H9 (cell line): ENCODE measurements at regions not wholly inside any gene's neighbourhood (a gene's known extent, or its start where the extent isn't known, plus 50 kb on each side); places are given as distances from the start of the nearest gene placed in this dataset.

ENCODE experiments used
- DNase-seq: peaks from one replicate; pipeline ENCODE4 v3.0.0-alpha.2; 2017
- H2AFZ ChIP-seq: one replicate; pipeline ENCODE4 v1.6.1; 2013; ENCODE audit warnings: mild to moderate bottlenecking, low read length, control low read depth, moderate library complexity
- H2AK5ac ChIP-seq: 2 replicates; pipeline ENCODE4 v1.6.1; 2013; ENCODE audit warnings: low read length, control low read depth, mixed read lengths; ENCODE audit not compliant: insufficient read length
- H2BK120ac ChIP-seq: one replicate; pipeline ENCODE4 v1.6.1; 2013; ENCODE audit warnings: low read depth, mild to moderate bottlenecking, low read length, control low read depth, inconsistent platforms; ENCODE audit not compliant: poor library complexity, severe bottlenecking
- H2BK12ac ChIP-seq: 2 replicates; pipeline ENCODE4 v1.6.1; 2013; ENCODE audit warnings: low read length, control low read depth, mixed read lengths, low read depth; ENCODE audit not compliant: insufficient read length
- H2BK15ac ChIP-seq: 2 replicates; pipeline ENCODE4 v1.6.1; 2013; ENCODE audit warnings: low read depth, low read length, control low read depth
- H2BK20ac ChIP-seq: one replicate; pipeline ENCODE4 v1.6.1; 2013; ENCODE audit warnings: low read depth, mild to moderate bottlenecking, low read length, control low read depth, inconsistent platforms; ENCODE audit not compliant: poor library complexity, severe bottlenecking
- H2BK5ac ChIP-seq: 2 replicates; pipeline ENCODE4 v1.6.1; 2013; ENCODE audit warnings: low read length, control low read depth, mixed read lengths; ENCODE audit not compliant: insufficient read length
- H3K14ac ChIP-seq: 2 replicates; pipeline ENCODE4 v1.6.1; 2013; ENCODE audit warnings: low read length, control low read depth; ENCODE audit not compliant: insufficient read depth
- H3K18ac ChIP-seq: 2 replicates; pipeline ENCODE4 v1.6.1; 2013; ENCODE audit warnings: low read depth, mild to moderate bottlenecking, mixed read lengths, low read length, control low read depth; ENCODE audit not compliant: insufficient read length
- H3K23ac ChIP-seq: 2 replicates; pipeline ENCODE4 v1.6.1; 2013; ENCODE audit warnings: low read length, control low read depth, mixed read lengths, low read depth; ENCODE audit not compliant: insufficient read length
- H3K23me2 ChIP-seq: 2 replicates; pipeline ENCODE4 v1.6.1; 2013; ENCODE audit warnings: low read depth, mild to moderate bottlenecking, mixed read lengths, low read length, control low read depth; ENCODE audit not compliant: insufficient read length, poor library complexity, severe bottlenecking
- H3K27ac ChIP-seq: 2 replicates; pipeline ENCODE4 v1.5.1; 2013; ENCODE audit warnings: low read length, control low read depth, mixed read lengths, low read depth; ENCODE audit not compliant: insufficient read length
- H3K27me3 ChIP-seq: 2 replicates; pipeline ENCODE4 v1.6.1; 2013; ENCODE audit warnings: low read length, control low read depth, inconsistent platforms; ENCODE audit not compliant: insufficient read depth
- H3K4ac ChIP-seq: 2 replicates; pipeline ENCODE4 v1.6.1; 2013; ENCODE audit warnings: low read depth, mild to moderate bottlenecking, control low read depth, inconsistent platforms, low read length, moderate library complexity
- H3K4me1 ChIP-seq: 2 replicates; pipeline ENCODE4 v1.6.1; 2013; ENCODE audit warnings: low read length, control low read depth, inconsistent platforms; ENCODE audit not compliant: insufficient read depth
- H3K4me2 ChIP-seq: 2 replicates; pipeline ENCODE4 v1.6.1; 2013; ENCODE audit warnings: low read length, control low read depth, mixed read lengths; ENCODE audit not compliant: insufficient read length, insufficient read depth
- H3K56ac ChIP-seq: 2 replicates; pipeline ENCODE4 v1.6.1; 2013; ENCODE audit warnings: low read depth, mild to moderate bottlenecking, mixed read lengths, low read length, control low read depth; ENCODE audit not compliant: insufficient read length
- H3K79me1 ChIP-seq: 2 replicates; pipeline ENCODE4 v1.6.1; 2013; ENCODE audit warnings: low read depth, mild to moderate bottlenecking, moderate library complexity, low read length, control low read depth, inconsistent platforms; ENCODE audit not compliant: insufficient read depth, poor library complexity, severe bottlenecking
- H3K79me2 ChIP-seq: 2 replicates; pipeline ENCODE4 v1.6.1; 2013; ENCODE audit warnings: low read length, control low read depth, inconsistent platforms; ENCODE audit not compliant: insufficient read depth
- H3K9ac ChIP-seq: 2 replicates; pipeline ENCODE4 v1.6.1; 2013; ENCODE audit warnings: low read length, control low read depth, mixed read lengths; ENCODE audit not compliant: insufficient read length; ENCODE audit errors: extremely low read depth
- H3K9me3 ChIP-seq: one replicate; pipeline ENCODE4 v1.6.1; 2013; ENCODE audit warnings: low read depth, low read length, inconsistent platforms; ENCODE audit not compliant: control insufficient read depth
- H3T11ph ChIP-seq: one replicate; pipeline ENCODE4 v1.6.1; 2013; ENCODE audit warnings: mild to moderate bottlenecking, low read length, control low read depth, inconsistent platforms
- H4K20me1 ChIP-seq: one replicate; pipeline ENCODE4 v1.6.1; 2013; ENCODE audit not compliant: control insufficient read depth, insufficient read length, insufficient read depth
- H4K5ac ChIP-seq: 2 replicates; pipeline ENCODE4 v1.6.1; 2013; ENCODE audit warnings: low read depth, mild to moderate bottlenecking, mixed read lengths, low read length, control low read depth; ENCODE audit not compliant: insufficient read length
- H4K8ac ChIP-seq: replicated peaks from 2 replicates; pipeline ENCODE4 v1.6.1; 2013; ENCODE audit warnings: low read length, control low read depth, mixed read lengths, low read depth; ENCODE audit not compliant: insufficient read length
- H4K91ac ChIP-seq: 2 replicates; pipeline ENCODE4 v1.6.1; 2013; ENCODE audit warnings: low read depth, mild to moderate bottlenecking, moderate library complexity, mixed read lengths, low read length, control low read depth; ENCODE audit not compliant: insufficient read length
- H3K27ac Mint-ChIP-seq, 3 experiments: 2 replicates in 2 of 3; 3 replicates in 1 of 3; pipeline ENCODE4 v1.8.0; 2020 to 2021; ENCODE audit warnings: mixed read lengths in 3 of 3, mild to moderate bottlenecking in 1 of 3, moderate library complexity in 1 of 3
- H3K27me3 Mint-ChIP-seq: 2 replicates; pipeline ENCODE4 v1.8.0; 2021; ENCODE audit warnings: low read depth, mild to moderate bottlenecking, moderate library complexity, mixed read lengths
- H3K36me3 Mint-ChIP-seq, 3 experiments: 2 replicates in 2 of 3; 3 replicates in 1 of 3; pipeline ENCODE4 v1.8.0; 2020 to 2021; ENCODE audit warnings: low read depth in 3 of 3, mixed read lengths in 3 of 3; ENCODE audit not compliant: insufficient read depth in 1 of 3
- H3K4me1 Mint-ChIP-seq, 2 experiments: 2 replicates each; pipeline ENCODE4 v1.8.0; 2020; ENCODE audit warnings: mixed read lengths in 2 of 2
- H3K4me3 Mint-ChIP-seq, 2 experiments: 2 replicates in 1 of 2; 3 replicates in 1 of 2; pipeline ENCODE4 v1.8.0; 2020 to 2021; ENCODE audit warnings: mild to moderate bottlenecking in 2 of 2, mixed read lengths in 2 of 2, moderate library complexity in 1 of 2
- H3K9me3 Mint-ChIP-seq, 2 experiments: 2 replicates in 1 of 2; 3 replicates in 1 of 2; pipeline ENCODE4 v1.8.0; 2020; ENCODE audit warnings: mild to moderate bottlenecking in 2 of 2, mixed read lengths in 2 of 2, moderate library complexity in 1 of 2
- WGBS: extraction: QIAGEN DNeasy Blood & Tissue Kit; methylation state at CpG from one replicate; pipeline ENCODE4 v1.1.7; 2013; ENCODE audit warnings: missing lambda C conversion rate, low lambda C conversion rate, mixed read lengths; ENCODE audit not compliant: insufficient read length; ENCODE audit errors: extremely low coverage; 5-methylcytosine and 5-hydroxymethylcytosine counted together
- TF ChIP-seq, protein P1 (sequence below): fragments of 200-600 bp; sonication (generic); conservative IDR thresholded peaks from 3 replicates; pipeline ENCODE4 v1.8.0; 2021; ENCODE audit warnings: antibody characterized with exemption, mild to moderate bottlenecking

DNA sequence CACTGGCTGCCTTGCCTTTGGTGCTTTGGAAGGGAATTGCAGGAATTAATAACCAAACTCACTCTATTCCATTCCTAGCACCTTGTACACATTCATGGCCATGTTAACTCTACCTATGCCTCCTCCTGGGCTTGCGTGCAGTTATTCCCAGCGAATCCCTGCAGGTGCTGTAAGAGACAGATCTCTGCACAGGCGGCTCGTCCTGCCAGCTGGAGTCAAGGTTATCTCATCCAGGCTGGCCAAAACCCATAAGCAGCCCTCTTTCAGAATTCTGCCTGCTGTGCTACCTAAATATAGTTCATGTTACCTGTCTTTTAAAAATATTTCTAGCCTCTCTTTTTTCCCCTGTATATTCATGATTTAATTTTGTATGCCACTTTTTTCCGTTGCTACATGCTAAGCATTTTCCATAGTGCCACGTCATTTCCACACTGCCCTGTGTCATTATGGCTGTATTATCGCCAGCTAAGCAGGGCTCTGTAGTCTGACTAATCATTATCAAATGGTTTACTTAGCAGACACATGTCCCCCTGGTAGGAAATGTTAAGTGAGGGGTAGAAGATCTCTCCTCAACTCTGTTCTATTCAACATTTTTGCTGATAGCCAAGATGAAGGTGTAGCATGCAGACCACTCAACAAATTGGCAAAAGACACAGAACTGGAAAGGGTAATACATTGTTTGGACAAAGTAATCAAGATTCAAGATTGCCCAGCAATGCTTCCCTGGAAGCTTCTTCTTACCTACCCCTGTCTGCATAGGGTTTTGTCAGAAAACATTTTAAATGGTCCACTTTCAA lies 79.7 kb upstream of the TAF1B start:
- Histone ChIP-seq H3K56ac (no peak overlapping the region), H2BK12ac (no peak overlapping the region)
- no CpG with 5 or more reads among the region's 7 CpGs for WGBS

More for the DNA sequence above, 79.7 kb upstream of the TAF1B start:
- Mint-ChIP-seq H3K9me3 (no peaks in the 10 kb centered on the region; a peak in 1 of 5 replicates), H3K4me3 (no peak overlapping the region), H3K36me3 (no peaks in the 10 kb centered on the region), H3K27ac (no peak overlapping the region), H3K27me3 (peaks cover 22% of the 10 kb centered on the region), H3K4me1 (peaks cover 16 to 37% of the 10 kb centered on the region in 2 experiments)
- no peak overlapping the region for H4K5ac ChIP-seq
- DNase-seq: no peak
- H3K14ac ChIP-seq: no peak overlapping the region
- H3K9ac ChIP-seq: no peak overlapping the region
- no peak overlapping the region for H3K18ac ChIP-seq
- H3K79me2 ChIP-seq: no peaks in the 10 kb centered on the region
- H3T11ph ChIP-seq: no peak overlapping the region
- H3K9me3 ChIP-seq: no peaks in the 10 kb centered on the region
- no peak overlapping the region for H2BK15ac ChIP-seq
- H3K27me3 ChIP-seq: no peaks in the 10 kb centered on the region
- TF ChIP-seq, protein P1, sequence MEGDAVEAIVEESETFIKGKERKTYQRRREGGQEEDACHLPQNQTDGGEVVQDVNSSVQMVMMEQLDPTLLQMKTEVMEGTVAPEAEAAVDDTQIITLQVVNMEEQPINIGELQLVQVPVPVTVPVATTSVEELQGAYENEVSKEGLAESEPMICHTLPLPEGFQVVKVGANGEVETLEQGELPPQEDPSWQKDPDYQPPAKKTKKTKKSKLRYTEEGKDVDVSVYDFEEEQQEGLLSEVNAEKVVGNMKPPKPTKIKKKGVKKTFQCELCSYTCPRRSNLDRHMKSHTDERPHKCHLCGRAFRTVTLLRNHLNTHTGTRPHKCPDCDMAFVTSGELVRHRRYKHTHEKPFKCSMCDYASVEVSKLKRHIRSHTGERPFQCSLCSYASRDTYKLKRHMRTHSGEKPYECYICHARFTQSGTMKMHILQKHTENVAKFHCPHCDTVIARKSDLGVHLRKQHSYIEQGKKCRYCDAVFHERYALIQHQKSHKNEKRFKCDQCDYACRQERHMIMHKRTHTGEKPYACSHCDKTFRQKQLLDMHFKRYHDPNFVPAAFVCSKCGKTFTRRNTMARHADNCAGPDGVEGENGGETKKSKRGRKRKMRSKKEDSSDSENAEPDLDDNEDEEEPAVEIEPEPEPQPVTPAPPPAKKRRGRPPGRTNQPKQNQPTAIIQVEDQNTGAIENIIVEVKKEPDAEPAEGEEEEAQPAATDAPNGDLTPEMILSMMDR: no peak
- H3K79me1 ChIP-seq: no peaks in the 10 kb centered on the region
- H3K4ac ChIP-seq: no peak overlapping the region
- H4K8ac ChIP-seq: no peak overlapping the region
- H2BK120ac ChIP-seq: no peak overlapping the region
- H2AK5ac ChIP-seq: no peak overlapping the region
- no peak overlapping the region for H2AFZ ChIP-seq
- H3K4me1 ChIP-seq: peaks cover 3% of the 10 kb centered on the region; the same call in 1 of the 2 replicates
- no peaks in the 10 kb centered on the region for H3K23me2 ChIP-seq
- no peak overlapping the region for H3K23ac ChIP-seq
- no peak overlapping the region for H4K91ac ChIP-seq
- no peaks in the 10 kb centered on the region for H4K20me1 ChIP-seq
- H2BK5ac ChIP-seq: no peak overlapping the region
- H2BK20ac ChIP-seq: no peak overlapping the region
- no peak overlapping the region for H3K27ac ChIP-seq
- no peak overlapping the region for H3K4me2 ChIP-seq
